ENCODE measurements at regions not wholly inside any gene's neighbourhood (a gene's known extent, or its start where the extent isn't known, plus 50 kb on each side); places are given as distances from the start of the nearest gene placed in this dataset.

- TF ChIP-seq CTCF (IDR thresholded peaks at IDR 0.05; ENCODE audit: low read length) (no peak), EZH2 (IDR thresholded peaks at IDR 0.05; ENCODE audit: borderline replicate concordance, low read length) (no peak)
These were observed 686.3 kb downstream of the FGF9 start for GRCh38 chr13:22357132-22357531.
